Upper lobe of left lung (tissue), 6 donors: ENCODE measurements at regions not wholly inside any gene's neighbourhood (a gene's known extent, or its start where the extent isn't known, plus 50 kb on each side); places are given as distances from the start of the nearest gene placed in this dataset.

ENCODE experiments used
- ATAC-seq, 2 donors: fragments of 200-7000 bp; cut with Tn5 transposase; one replicate each; pipeline ENCODE4 v1.9.1; 2022; ENCODE audit warnings: mild to moderate bottlenecking in 2 of 2, moderate library complexity in 2 of 2; ENCODE audit not compliant: low FRiP score in 2 of 2
- DNase-seq, 2 donors: peaks; one replicate each; pipeline ENCODE4 v3.0.0-alpha.2; 2019 to 2020
- H3K27ac ChIP-seq, 4 donors: fragments of 200-600 bp; sonication (generic); one replicate each; pipeline ENCODE4 v1.5.1; 2016 to 2019
- H3K27me3 ChIP-seq, 4 donors: fragments of 200-600 bp; sonication (generic); one replicate each; pipeline ENCODE4 v1.5.1; 2017 to 2019
- H3K36me3 ChIP-seq, 4 donors: fragments of 200-600 bp; sonication (generic); one replicate each; pipeline ENCODE4 v1.5.1; 2016 to 2019
- H3K4me1 ChIP-seq, 4 donors: fragments of 200-600 bp; sonication (generic); one replicate each; pipeline ENCODE4 v1.5.1; 2018 to 2019
- H3K4me3 ChIP-seq, 4 donors: fragments of 200-600 bp; sonication (generic); one replicate each; pipeline ENCODE4 v1.5.1; 2017 to 2019; ENCODE audit warnings: mild to moderate bottlenecking in 2 of 4, moderate library complexity in 1 of 4
- H3K9me3 ChIP-seq, 4 donors: fragments of 200-600 bp; sonication (generic); one replicate each; pipeline ENCODE4 v1.5.1; 2018 to 2019
- EP300 ChIP-seq, 4 donors: sonication (generic); formaldehyde crosslinking; IDR thresholded peaks; one replicate each; pipeline ENCODE4 v1.5.1; 2017; ENCODE audit warnings: antibody characterized with exemption in 4 of 4, control low read depth in 2 of 4
- POLR2A ChIP-seq, 4 donors: fragments of 450-650 bp; IDR thresholded peaks; one replicate each; pipeline ENCODE4 v1.5.1; 2016 to 2017; ENCODE audit warnings: antibody characterized with exemption in 4 of 4, mild to moderate bottlenecking in 2 of 4
- POLR2AphosphoS5 ChIP-seq, 2 donors: sonication (generic); formaldehyde crosslinking; IDR thresholded peaks; one replicate each; pipeline ENCODE4 v1.5.1; 2017; ENCODE audit warnings: antibody characterized with exemption in 2 of 2
- WGBS, 2 donors: methylation state at CpG; one replicate each; pipeline ENCODE4 v1.1.5; 2017 to 2018; 5-methylcytosine and 5-hydroxymethylcytosine counted together
- TF ChIP-seq, protein P1 (sequence below), 6 experiments: fragments of 450-650 bp in 4 of 6; fragments of 200-600 bp in 2 of 6; sonication (generic) in 2 of 6; IDR thresholded peaks; one replicate each; pipeline ENCODE4 v1.5.1; 2016 to 2019; ENCODE audit warnings: antibody characterized with exemption in 6 of 6
- donor health status: DM: no; HTN: no; CAD: no; lungs with moderate emphysema.
- donor health status: DM: no; HTN: yes; CAD: no; lungs with severe emphysema.

DNA sequence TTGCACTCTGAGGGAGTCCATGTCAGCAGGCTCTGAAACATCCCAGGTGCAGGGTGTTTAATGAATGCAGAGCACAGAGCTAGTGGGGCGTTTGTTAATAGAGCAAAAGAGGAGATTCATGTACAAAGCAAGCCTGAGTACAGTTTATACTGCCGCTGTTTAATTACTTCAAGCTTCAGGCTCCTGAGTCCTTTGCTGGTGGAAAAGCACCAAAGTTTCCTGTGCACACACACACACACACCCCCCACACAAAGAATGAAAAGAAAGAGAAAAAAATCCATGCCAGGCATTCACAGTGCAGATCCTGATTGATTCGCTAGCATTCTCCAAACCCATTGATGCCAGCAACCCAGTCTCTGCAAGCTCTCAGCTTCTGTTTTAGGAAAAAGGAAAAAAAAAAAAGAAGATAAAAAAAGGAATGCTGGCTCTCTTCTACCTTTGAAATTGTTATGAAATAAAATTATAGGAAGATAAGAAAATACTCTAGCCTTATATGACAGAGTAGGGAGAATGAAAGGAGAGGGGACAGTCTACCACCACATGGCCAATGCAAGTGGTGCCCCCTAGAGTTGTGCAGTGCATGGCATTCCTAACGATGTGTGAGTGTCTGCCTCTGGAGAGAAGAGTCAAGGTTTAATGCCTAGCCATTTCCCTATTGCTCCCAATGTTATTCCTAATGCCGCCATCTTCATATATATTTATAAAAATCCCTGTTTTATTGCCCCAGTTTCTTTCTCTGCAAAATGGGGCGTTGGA is 216.5 kb downstream of the TMEM114 start:
- no peaks in the 10 kb centered on the region for H3K9me3 ChIP-seq
- H3K27me3 ChIP-seq: no peaks in the 10 kb centered on the region
- no peak for ATAC-seq
- H3K36me3 ChIP-seq: no peaks in the 10 kb centered on the region
- H3K4me3 ChIP-seq: no peak overlapping the region
- no peak overlapping the region for H3K27ac ChIP-seq
- 72 to 78% methylated on average over 6 of the region's 6 CpGs for WGBS, 2 donors
- no peaks in the 10 kb centered on the region for H3K4me1 ChIP-seq
- no peak for DNase-seq
- no peak for TF ChIP-seq POLR2AphosphoS5 (IDR thresholded peaks at IDR 0.05)
- TF ChIP-seq, protein P1, sequence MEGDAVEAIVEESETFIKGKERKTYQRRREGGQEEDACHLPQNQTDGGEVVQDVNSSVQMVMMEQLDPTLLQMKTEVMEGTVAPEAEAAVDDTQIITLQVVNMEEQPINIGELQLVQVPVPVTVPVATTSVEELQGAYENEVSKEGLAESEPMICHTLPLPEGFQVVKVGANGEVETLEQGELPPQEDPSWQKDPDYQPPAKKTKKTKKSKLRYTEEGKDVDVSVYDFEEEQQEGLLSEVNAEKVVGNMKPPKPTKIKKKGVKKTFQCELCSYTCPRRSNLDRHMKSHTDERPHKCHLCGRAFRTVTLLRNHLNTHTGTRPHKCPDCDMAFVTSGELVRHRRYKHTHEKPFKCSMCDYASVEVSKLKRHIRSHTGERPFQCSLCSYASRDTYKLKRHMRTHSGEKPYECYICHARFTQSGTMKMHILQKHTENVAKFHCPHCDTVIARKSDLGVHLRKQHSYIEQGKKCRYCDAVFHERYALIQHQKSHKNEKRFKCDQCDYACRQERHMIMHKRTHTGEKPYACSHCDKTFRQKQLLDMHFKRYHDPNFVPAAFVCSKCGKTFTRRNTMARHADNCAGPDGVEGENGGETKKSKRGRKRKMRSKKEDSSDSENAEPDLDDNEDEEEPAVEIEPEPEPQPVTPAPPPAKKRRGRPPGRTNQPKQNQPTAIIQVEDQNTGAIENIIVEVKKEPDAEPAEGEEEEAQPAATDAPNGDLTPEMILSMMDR (IDR thresholded peaks at IDR 0.05): no peak
- TF ChIP-seq POLR2A (IDR thresholded peaks at IDR 0.05): no peak
- TF ChIP-seq EP300 (IDR thresholded peaks at IDR 0.05): no peak

DNA sequence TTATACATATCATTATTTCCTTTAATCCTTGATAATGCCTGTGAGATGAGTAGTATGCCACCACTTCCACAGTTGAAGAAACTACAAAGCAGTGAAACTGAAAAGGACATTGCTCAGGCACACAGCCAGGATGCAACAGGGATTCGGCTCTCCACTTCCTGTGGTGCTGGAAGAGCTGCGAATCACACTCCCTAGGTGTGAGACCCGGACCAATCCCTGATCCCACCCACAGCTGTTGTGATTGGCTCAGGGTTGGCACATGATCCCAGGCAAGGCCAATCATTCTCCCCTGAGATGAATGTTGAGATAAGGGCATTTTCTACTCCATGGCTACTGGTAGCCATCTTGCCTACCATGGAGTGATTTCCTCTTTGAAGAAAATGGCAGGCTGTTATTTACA is 218.2 kb downstream of the TMEM114 start:
- H3K9me3 ChIP-seq: no peaks in the 10 kb centered on the region
- TF ChIP-seq POLR2AphosphoS5 (IDR thresholded peaks at IDR 0.05) (no peak), POLR2A (IDR thresholded peaks at IDR 0.05) (no peak), EP300 (IDR thresholded peaks at IDR 0.05) (no peak)
- TF ChIP-seq, protein P1 (IDR thresholded peaks at IDR 0.05): no peak
- H3K36me3 ChIP-seq: no peaks in the 10 kb centered on the region
- no peaks in the 10 kb centered on the region for H3K27me3 ChIP-seq
- WGBS, 2 donors: 62 to 71% methylated on average over 3 of the region's 3 CpGs
- DNase-seq: no peak
- no peak for ATAC-seq
- no peak overlapping the region for H3K27ac ChIP-seq
- no peak overlapping the region for H3K4me3 ChIP-seq
- no peaks in the 10 kb centered on the region for H3K4me1 ChIP-seq

DNA sequence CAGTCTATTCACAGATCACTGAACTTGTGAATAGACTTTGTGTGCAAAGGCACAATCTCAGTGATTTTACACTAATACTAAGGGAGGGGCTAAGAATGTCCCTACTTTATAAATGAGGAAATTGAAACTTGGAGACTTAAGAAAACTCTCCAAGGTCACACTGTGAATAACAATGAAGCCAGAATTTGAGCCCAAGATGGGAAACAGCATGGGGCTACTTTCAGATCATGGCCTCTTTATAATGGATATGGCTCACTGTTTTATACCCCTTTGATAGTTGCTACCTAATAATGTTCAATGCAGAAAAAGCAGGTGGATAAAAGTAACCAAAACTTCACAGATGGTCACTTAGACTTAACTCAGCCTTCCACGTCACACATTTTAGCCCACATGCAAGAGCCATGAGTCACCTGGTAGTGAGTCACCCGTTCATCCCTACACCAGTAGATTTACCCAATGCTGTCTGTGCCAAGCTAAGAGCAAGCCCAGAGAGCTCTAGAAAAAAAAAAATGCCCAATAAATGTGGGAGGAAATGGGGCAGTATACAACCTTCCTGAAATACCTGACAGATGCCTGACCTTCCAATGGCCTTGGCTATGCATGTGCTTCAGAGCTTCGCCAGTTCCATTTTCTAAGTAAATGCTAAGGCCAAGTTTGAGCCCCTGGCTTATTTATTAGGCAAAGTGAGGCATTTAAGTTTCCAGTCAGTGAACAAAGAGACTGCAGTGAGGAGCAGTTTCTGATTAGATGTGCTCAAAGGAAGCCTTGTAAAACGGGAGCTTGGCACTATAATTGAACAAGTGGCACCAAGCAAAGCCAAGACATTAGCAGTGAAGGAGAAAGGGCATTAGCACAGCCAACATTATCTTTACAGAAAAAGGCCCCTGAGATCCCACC is 219.7 kb downstream of the TMEM114 start:
- DNase-seq: no peak
- no peak for ATAC-seq
- WGBS, 2 donors: 81 to 82% methylated on average over 4 of the region's 4 CpGs
- Histone ChIP-seq H3K36me3 (no peaks in the 10 kb centered on the region), H3K4me3 (no peak overlapping the region), H3K9me3 (no peaks in the 10 kb centered on the region), H3K27me3 (no peaks in the 10 kb centered on the region), H3K27ac (no peak overlapping the region), H3K4me1 (no peaks in the 10 kb centered on the region)
- TF ChIP-seq POLR2A (IDR thresholded peaks at IDR 0.05) (no peak), EP300 (IDR thresholded peaks at IDR 0.05) (no peak), POLR2AphosphoS5 (IDR thresholded peaks at IDR 0.05) (no peak)
- TF ChIP-seq, protein P1 (IDR thresholded peaks at IDR 0.05): no peak

DNA sequence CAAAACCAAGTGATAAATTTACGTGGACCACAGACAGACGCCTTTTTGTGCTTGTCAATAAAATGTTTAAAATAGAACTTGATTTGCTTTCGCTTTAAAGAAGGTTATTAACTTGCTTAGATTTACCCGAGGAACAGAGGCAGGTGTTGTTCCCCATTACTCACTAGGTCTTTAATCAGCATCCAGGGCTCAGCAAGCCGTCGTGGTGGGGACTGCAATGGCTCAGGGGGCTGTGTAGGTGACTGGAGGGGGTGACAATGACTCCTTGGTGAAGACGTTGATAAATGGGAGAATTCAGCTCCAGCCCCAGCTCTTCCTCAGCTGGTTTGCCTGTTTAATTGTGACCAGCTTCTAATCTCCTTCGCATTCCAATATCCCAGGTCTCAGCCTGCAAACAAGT is 231.4 kb downstream of the TMEM114 start:
- TF ChIP-seq POLR2AphosphoS5 (IDR thresholded peaks at IDR 0.05) (no peak), EP300 (IDR thresholded peaks at IDR 0.05) (no peak), POLR2A (IDR thresholded peaks at IDR 0.05) (no peak)
- TF ChIP-seq, protein P1 (IDR thresholded peaks at IDR 0.05): no peak
- Histone ChIP-seq H3K9me3 (no peaks in the 10 kb centered on the region), H3K27ac (no peak overlapping the region), H3K36me3 (no peaks in the 10 kb centered on the region), H3K27me3 (no peaks in the 10 kb centered on the region), H3K4me3 (no peak overlapping the region), H3K4me1 (no peaks in the 10 kb centered on the region)
- no peak for DNase-seq
- no peak for ATAC-seq
- WGBS, 2 donors: 66 to 67% methylated on average over 8 of the region's 8 CpGs
